Activated naive CD4-positive, alpha-beta T cell treated with anti-CD3 and anti-CD28 coated beads for 36 hours (primary cell): ENCODE measurements at regions not wholly inside any gene's neighbourhood (a gene's known extent, or its start where the extent isn't known, plus 50 kb on each side); places are given as distances from the start of the nearest gene placed in this dataset.

Experiments
- CTCF ChIA-PET: fragments of 350-600 bp; sonication (Branson Sonifier 250); formaldehyde crosslinking; loops from one replicate; lab custom pipeline; 2021; ENCODE audit warnings: antibody characterized with exemption; lab: Charles Lee
- DNase-seq: peaks from one replicate; pipeline ENCODE4 v3.0.0-alpha.2; 2020
- H3K27ac Mint-ChIP-seq: one replicate; pipeline ENCODE4 v1.8.0; 2021; ENCODE audit warnings: mild to moderate bottlenecking, mixed read lengths
- H3K27me3 Mint-ChIP-seq: one replicate; pipeline ENCODE4 v1.8.0; 2021; ENCODE audit warnings: low read depth, mixed read lengths
- H3K36me3 Mint-ChIP-seq: one replicate; pipeline ENCODE4 v1.8.0; 2021; ENCODE audit warnings: low read depth, mixed read lengths
- H3K4me1 Mint-ChIP-seq: one replicate; pipeline ENCODE4 v1.8.0; 2021; ENCODE audit warnings: low read depth, mixed read lengths
- H3K4me3 Mint-ChIP-seq: one replicate; pipeline ENCODE4 v1.8.0; 2021; ENCODE audit warnings: mild to moderate bottlenecking, moderate library complexity, mixed read lengths
- H3K9me3 Mint-ChIP-seq: one replicate; pipeline ENCODE4 v1.8.0; 2021; ENCODE audit warnings: mixed read lengths
- intact Hi-C: fragments of 100-400 bp; cut with micrococcal nuclease; formaldehyde crosslinking; loops from one replicate; pipeline ENCODE4 v1.15.1; 2023

- peaks cover 9% of the 10 kb centered on the region for H3K27me3 Mint-ChIP-seq
- H3K27ac Mint-ChIP-seq, result no peak overlapping the region
- H3K9me3 Mint-ChIP-seq, result no peaks in the 10 kb centered on the region
- intact Hi-C loops, result no loop called here
- no peak for DNase-seq
- H3K36me3 Mint-ChIP-seq, result no peaks in the 10 kb centered on the region
- CTCF ChIA-PET, result no interaction called here
- no peak overlapping the region for H3K4me3 Mint-ChIP-seq
- no peaks in the 10 kb centered on the region for H3K4me1 Mint-ChIP-seq
Observed at GRCh38 chr6:168215121-168215808, 104.3 kb downstream of the DACT2 start.

- Mint-ChIP-seq H3K27ac (no peak overlapping the region), H3K27me3 (peaks cover 9% of the 10 kb centered on the region), H3K4me1 (no peaks in the 10 kb centered on the region), H3K36me3 (no peaks in the 10 kb centered on the region), H3K9me3 (no peaks in the 10 kb centered on the region), H3K4me3 (no peak overlapping the region)
- no peak for DNase-seq
- intact Hi-C loops, result no loop called here
- CTCF ChIA-PET, result no interaction called here
Observed at GRCh38 chr6:168214586-168215104, 104.9 kb downstream of the DACT2 start.

GRCh38 chr6:168213121-168213524 is 106.5 kb downstream of the DACT2 start:
- DNase-seq, result no peak
- CTCF ChIA-PET, result no interaction called here
- no peaks in the 10 kb centered on the region for H3K36me3 Mint-ChIP-seq
- H3K9me3 Mint-ChIP-seq, result no peaks in the 10 kb centered on the region
- no peaks in the 10 kb centered on the region for H3K4me1 Mint-ChIP-seq
- intact Hi-C loops, result no loop called here
- no peak overlapping the region for H3K27ac Mint-ChIP-seq
- no peak overlapping the region for H3K4me3 Mint-ChIP-seq
- H3K27me3 Mint-ChIP-seq, result peaks cover 5% of the 10 kb centered on the region

- Mint-ChIP-seq H3K9me3 (no peaks in the 10 kb centered on the region), H3K4me1 (no peaks in the 10 kb centered on the region), H3K27ac (no peak overlapping the region), H3K36me3 (no peaks in the 10 kb centered on the region), H3K4me3 (no peak overlapping the region), H3K27me3 (peaks cover 2% of the 10 kb centered on the region)
- CTCF ChIA-PET, result no interaction called here
- intact Hi-C loops, result no loop called here
- DNase-seq, result no peak
Observed at GRCh38 chr6:168212362-168212761, 107.2 kb downstream of the DACT2 start.

- H3K9me3 Mint-ChIP-seq, result no peaks in the 10 kb centered on the region
- H3K27ac Mint-ChIP-seq, result no peak overlapping the region
- no peaks in the 10 kb centered on the region for H3K27me3 Mint-ChIP-seq
- no peaks in the 10 kb centered on the region for H3K4me1 Mint-ChIP-seq
- no peak overlapping the region for H3K4me3 Mint-ChIP-seq
- intact Hi-C loops, result no loop called here
- no peaks in the 10 kb centered on the region for H3K36me3 Mint-ChIP-seq
- CTCF ChIA-PET, result no interaction called here
- no peak for DNase-seq
Observed at GRCh38 chr6:168211681-168212080, 107.9 kb downstream of the DACT2 start.

GRCh38 chr6:168210239-168211105 is 109.1 kb downstream of the DACT2 start:
- Mint-ChIP-seq H3K27me3 (no peaks in the 10 kb centered on the region), H3K9me3 (no peaks in the 10 kb centered on the region), H3K36me3 (no peaks in the 10 kb centered on the region), H3K4me1 (no peaks in the 10 kb centered on the region), H3K4me3 (no peak overlapping the region), H3K27ac (no peak overlapping the region)
- CTCF ChIA-PET, result interaction anchor here (0.6 kb wide), 1 partner anchor 34 kb away, joined by 3 read pairs; no protein-coding TSS in a partner anchor
- DNase-seq, result no peak
- intact Hi-C loops, result no loop called here

- intact Hi-C loops, result no loop called here
- Mint-ChIP-seq H3K27ac (no peak overlapping the region), H3K4me3 (no peak overlapping the region), H3K27me3 (no peaks in the 10 kb centered on the region), H3K9me3 (peaks cover 3% of the 10 kb centered on the region), H3K4me1 (no peaks in the 10 kb centered on the region), H3K36me3 (no peaks in the 10 kb centered on the region)
- DNase-seq, result no peak
- CTCF ChIA-PET, result no interaction called here
Observed at GRCh38 chr6:168209420-168209819, 110.2 kb downstream of the DACT2 start.

GRCh38 chr6:168208854-168209253 is 110.7 kb downstream of the DACT2 start:
- CTCF ChIA-PET, result no interaction called here
- peaks cover 6% of the 10 kb centered on the region for H3K9me3 Mint-ChIP-seq
- no peak for DNase-seq
- no peaks in the 10 kb centered on the region for H3K36me3 Mint-ChIP-seq
- no peaks in the 10 kb centered on the region for H3K4me1 Mint-ChIP-seq
- intact Hi-C loops, result no loop called here
- no peaks in the 10 kb centered on the region for H3K27me3 Mint-ChIP-seq
- no peak overlapping the region for H3K27ac Mint-ChIP-seq
- no peak overlapping the region for H3K4me3 Mint-ChIP-seq

GRCh38 chr6:168208402-168208801 is 111.2 kb downstream of the DACT2 start:
- no peak for DNase-seq
- intact Hi-C loops, result no loop called here
- CTCF ChIA-PET, result interaction anchor here (0.6 kb wide), 1 partner anchor 50 kb away, joined by 3 read pairs; no protein-coding TSS in a partner anchor
- H3K9me3 Mint-ChIP-seq, result peaks cover 8% of the 10 kb centered on the region
- no peaks in the 10 kb centered on the region for H3K27me3 Mint-ChIP-seq
- H3K27ac Mint-ChIP-seq, result no peak overlapping the region
- no peak overlapping the region for H3K4me3 Mint-ChIP-seq
- no peaks in the 10 kb centered on the region for H3K36me3 Mint-ChIP-seq
- no peaks in the 10 kb centered on the region for H3K4me1 Mint-ChIP-seq

- CTCF ChIA-PET, result interaction anchor here (0.6 kb wide), 1 partner anchor 51 kb away, joined by 3 read pairs; no protein-coding TSS in a partner anchor
- no peak for DNase-seq
Observed at GRCh38 chr6:168207421-168208175, 112.0 kb downstream of the DACT2 start.

GRCh38 chr6:168206661-168207274 is 112.8 kb downstream of the DACT2 start:
- peaks cover 3% of the 10 kb centered on the region for H3K27me3 Mint-ChIP-seq
- no peak for DNase-seq
- H3K27ac Mint-ChIP-seq, result no peak overlapping the region
- H3K4me3 Mint-ChIP-seq, result no peak overlapping the region
- no peaks in the 10 kb centered on the region for H3K36me3 Mint-ChIP-seq
- H3K4me1 Mint-ChIP-seq, result no peaks in the 10 kb centered on the region
- CTCF ChIA-PET, result no interaction called here
- intact Hi-C loops, result no loop called here
- peaks cover 8% of the 10 kb centered on the region for H3K9me3 Mint-ChIP-seq

More at GRCh38 chr6:168207421-168208175, 112.0 kb downstream of the DACT2 start:
- Mint-ChIP-seq H3K9me3 (peaks cover 8% of the 10 kb centered on the region), H3K36me3 (no peaks in the 10 kb centered on the region), H3K4me1 (no peaks in the 10 kb centered on the region), H3K27ac (no peak overlapping the region), H3K27me3 (no peaks in the 10 kb centered on the region), H3K4me3 (no peak overlapping the region)
- intact Hi-C loops, result no loop called here

GRCh38 chr6:168206186-168206585 is 113.4 kb downstream of the DACT2 start:
- intact Hi-C loops, result no loop called here
- CTCF ChIA-PET, result no interaction called here
- Mint-ChIP-seq H3K27ac (no peak overlapping the region), H3K36me3 (no peaks in the 10 kb centered on the region), H3K4me3 (no peak overlapping the region), H3K4me1 (no peaks in the 10 kb centered on the region), H3K9me3 (peaks cover 8% of the 10 kb centered on the region), H3K27me3 (peaks cover 3% of the 10 kb centered on the region)
- DNase-seq, result no peak
